ENCODE measurements at regions not wholly inside any gene's neighbourhood (a gene's known extent, or its start where the extent isn't known, plus 50 kb on each side); places are given as distances from the start of the nearest gene placed in this dataset.

DNA sequence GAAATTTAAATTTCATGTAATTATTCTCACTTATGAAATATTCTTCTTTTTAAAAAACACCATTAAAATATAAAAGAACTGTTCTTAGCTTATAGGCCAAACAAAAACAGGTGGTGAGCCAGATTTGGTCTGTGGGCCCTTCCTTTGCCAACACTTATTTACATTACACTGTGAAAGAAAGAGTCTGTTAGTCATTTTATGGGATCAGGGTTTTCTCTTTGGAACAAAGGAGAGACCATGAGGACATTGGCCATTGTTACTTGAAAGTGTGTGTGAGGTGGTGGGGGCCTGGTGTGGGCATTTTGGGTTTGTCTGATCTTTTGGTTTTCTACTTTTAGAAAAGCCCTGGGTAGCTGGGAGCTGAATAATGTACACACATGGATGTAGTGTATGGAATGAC is 62.7 kb downstream of the TTC6 start:
- H2AFZ ChIP-seq (ENCODE audit: low read length), result no peak overlapping the region
- H3K79me2 ChIP-seq (ENCODE audit: insufficient read depth, low read length), result no peaks in the 10 kb centered on the region
- no peaks in the 10 kb centered on the region for H3F3A ChIP-seq (ENCODE audit: low read depth)
- TF ChIP-seq CTCF (conservative IDR thresholded peaks at IDR 0.05; ENCODE audit: low read length), result no peak
- TF ChIP-seq EZH2phosphoT487 (IDR thresholded peaks at IDR 0.05; ENCODE audit: borderline replicate concordance), result no peak
- no peaks in the 10 kb centered on the region for H3K9me2 ChIP-seq (replicated peaks; ENCODE audit: low read depth, low read length)
- no peak overlapping the region for H3K4me3 ChIP-seq (ENCODE audit: low read length, poor library complexity, severe bottlenecking)
- no peaks in the 10 kb centered on the region for H3K9me3 ChIP-seq (ENCODE audit: insufficient read depth, low read depth, low read length)
- H3K27me3 ChIP-seq (ENCODE audit: insufficient read depth, low read length, poor library complexity, severe bottlenecking), result no peaks in the 10 kb centered on the region
- no peak overlapping the region for H3K4me2 ChIP-seq (ENCODE audit: low read depth, low read length, poor library complexity, severe bottlenecking)
- no peak overlapping the region for H3K9ac ChIP-seq (ENCODE audit: low read depth, low read length, poor library complexity, severe bottlenecking)
- no peaks in the 10 kb centered on the region for H3K36me3 ChIP-seq (ENCODE audit: insufficient read depth, low read length)
- no peaks in the 10 kb centered on the region for H3K4me1 ChIP-seq (ENCODE audit: insufficient read depth, low read length, poor library complexity, severe bottlenecking)
- H4K20me1 ChIP-seq (ENCODE audit: insufficient read depth, low read length, poor library complexity, severe bottlenecking), result no peaks in the 10 kb centered on the region

- TF ChIP-seq CTCF (conservative IDR thresholded peaks at IDR 0.05; ENCODE audit: low read length), result no peak
- no peak for TF ChIP-seq EZH2phosphoT487 (IDR thresholded peaks at IDR 0.05; ENCODE audit: borderline replicate concordance)
- H4K20me1 ChIP-seq (ENCODE audit: insufficient read depth, low read length, poor library complexity, severe bottlenecking), result no peaks in the 10 kb centered on the region
- no peak overlapping the region for H3K4me2 ChIP-seq (ENCODE audit: low read depth, low read length, poor library complexity, severe bottlenecking)
- no peaks in the 10 kb centered on the region for H3K27me3 ChIP-seq (ENCODE audit: insufficient read depth, low read length, poor library complexity, severe bottlenecking)
- H3F3A ChIP-seq (ENCODE audit: low read depth), result no peaks in the 10 kb centered on the region
- no peaks in the 10 kb centered on the region for H3K79me2 ChIP-seq (ENCODE audit: insufficient read depth, low read length)
- no peaks in the 10 kb centered on the region for H3K36me3 ChIP-seq (ENCODE audit: insufficient read depth, low read length)
- H2AFZ ChIP-seq (ENCODE audit: low read length), result no peak overlapping the region
- H3K9ac ChIP-seq (ENCODE audit: low read depth, low read length, poor library complexity, severe bottlenecking), result no peak overlapping the region
- H3K4me3 ChIP-seq (ENCODE audit: low read length, poor library complexity, severe bottlenecking), result no peak overlapping the region
- H3K9me3 ChIP-seq (ENCODE audit: insufficient read depth, low read depth, low read length), result no peaks in the 10 kb centered on the region
- H3K9me2 ChIP-seq (replicated peaks; ENCODE audit: low read depth, low read length), result no peaks in the 10 kb centered on the region
- no peaks in the 10 kb centered on the region for H3K4me1 ChIP-seq (ENCODE audit: insufficient read depth, low read length, poor library complexity, severe bottlenecking)
Measured at GRCh38 chr14:37663498-37663897, 68.1 kb downstream of the TTC6 start.

GRCh38 chr14:37665479-37665878 is 70.0 kb downstream of the TTC6 start:
- no peaks in the 10 kb centered on the region for H3K27me3 ChIP-seq (ENCODE audit: insufficient read depth, low read length, poor library complexity, severe bottlenecking)
- TF ChIP-seq CTCF (conservative IDR thresholded peaks at IDR 0.05; ENCODE audit: low read length) (no peak), EZH2phosphoT487 (IDR thresholded peaks at IDR 0.05; ENCODE audit: borderline replicate concordance) (no peak)
- H3F3A ChIP-seq (ENCODE audit: low read depth), result no peaks in the 10 kb centered on the region
- no peak overlapping the region for H2AFZ ChIP-seq (ENCODE audit: low read length)
- H3K4me2 ChIP-seq (ENCODE audit: low read depth, low read length, poor library complexity, severe bottlenecking), result no peak overlapping the region
- H3K4me1 ChIP-seq (ENCODE audit: insufficient read depth, low read length, poor library complexity, severe bottlenecking), result no peaks in the 10 kb centered on the region
- no peak overlapping the region for H3K9ac ChIP-seq (ENCODE audit: low read depth, low read length, poor library complexity, severe bottlenecking)
- H3K4me3 ChIP-seq (ENCODE audit: low read length, poor library complexity, severe bottlenecking), result no peak overlapping the region
- no peaks in the 10 kb centered on the region for H3K9me3 ChIP-seq (ENCODE audit: insufficient read depth, low read depth, low read length)
- H3K9me2 ChIP-seq (replicated peaks; ENCODE audit: low read depth, low read length), result no peaks in the 10 kb centered on the region
- no peaks in the 10 kb centered on the region for H4K20me1 ChIP-seq (ENCODE audit: insufficient read depth, low read length, poor library complexity, severe bottlenecking)
- H3K36me3 ChIP-seq (ENCODE audit: insufficient read depth, low read length), result no peaks in the 10 kb centered on the region
- no peaks in the 10 kb centered on the region for H3K79me2 ChIP-seq (ENCODE audit: insufficient read depth, low read length)

All from Loucy (cell line).